GM12875 (cell line): ENCODE measurements at regions not wholly inside any gene's neighbourhood (a gene's known extent, or its start where the extent isn't known, plus 50 kb on each side); places are given as distances from the start of the nearest gene placed in this dataset.

Experiments
- H3K4me3 ChIP-seq: one replicate; pipeline ENCODE4 v1.5.1; 2011; ENCODE audit warnings: low read depth, low read length, control low read depth
- TF ChIP-seq, protein P1 (sequence below): IDR thresholded peaks from 2 replicates; pipeline ENCODE4 v1.5.1; 2011; ENCODE audit warnings: low read depth, mild to moderate bottlenecking, control low read depth, inconsistent platforms, low read length, moderate library complexity, borderline replicate concordance; ENCODE audit not compliant: insufficient read depth

DNA sequence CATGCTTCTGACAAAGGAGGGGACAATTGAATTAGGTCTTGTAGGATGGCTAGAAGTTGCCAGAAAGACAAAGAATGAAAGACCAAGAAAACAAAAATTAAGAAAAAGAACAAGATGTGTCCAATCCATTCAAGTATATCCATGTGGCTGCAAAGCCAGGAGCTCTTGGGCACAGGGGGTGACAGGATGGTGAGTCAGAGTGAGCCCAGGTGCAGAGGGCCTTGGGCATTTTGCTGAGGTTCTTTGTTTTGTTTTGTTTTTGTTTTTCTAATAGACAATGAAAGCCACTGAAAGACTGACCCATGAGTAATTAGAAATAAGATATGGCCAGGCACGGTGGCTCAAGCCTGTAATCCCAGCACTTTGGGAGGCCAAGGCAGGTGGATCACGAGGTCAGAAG is 104.6 kb upstream of the KLHL29 start:
- no peak overlapping the region for H3K4me3 ChIP-seq
- TF ChIP-seq, protein P1, sequence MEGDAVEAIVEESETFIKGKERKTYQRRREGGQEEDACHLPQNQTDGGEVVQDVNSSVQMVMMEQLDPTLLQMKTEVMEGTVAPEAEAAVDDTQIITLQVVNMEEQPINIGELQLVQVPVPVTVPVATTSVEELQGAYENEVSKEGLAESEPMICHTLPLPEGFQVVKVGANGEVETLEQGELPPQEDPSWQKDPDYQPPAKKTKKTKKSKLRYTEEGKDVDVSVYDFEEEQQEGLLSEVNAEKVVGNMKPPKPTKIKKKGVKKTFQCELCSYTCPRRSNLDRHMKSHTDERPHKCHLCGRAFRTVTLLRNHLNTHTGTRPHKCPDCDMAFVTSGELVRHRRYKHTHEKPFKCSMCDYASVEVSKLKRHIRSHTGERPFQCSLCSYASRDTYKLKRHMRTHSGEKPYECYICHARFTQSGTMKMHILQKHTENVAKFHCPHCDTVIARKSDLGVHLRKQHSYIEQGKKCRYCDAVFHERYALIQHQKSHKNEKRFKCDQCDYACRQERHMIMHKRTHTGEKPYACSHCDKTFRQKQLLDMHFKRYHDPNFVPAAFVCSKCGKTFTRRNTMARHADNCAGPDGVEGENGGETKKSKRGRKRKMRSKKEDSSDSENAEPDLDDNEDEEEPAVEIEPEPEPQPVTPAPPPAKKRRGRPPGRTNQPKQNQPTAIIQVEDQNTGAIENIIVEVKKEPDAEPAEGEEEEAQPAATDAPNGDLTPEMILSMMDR = no peak

DNA sequence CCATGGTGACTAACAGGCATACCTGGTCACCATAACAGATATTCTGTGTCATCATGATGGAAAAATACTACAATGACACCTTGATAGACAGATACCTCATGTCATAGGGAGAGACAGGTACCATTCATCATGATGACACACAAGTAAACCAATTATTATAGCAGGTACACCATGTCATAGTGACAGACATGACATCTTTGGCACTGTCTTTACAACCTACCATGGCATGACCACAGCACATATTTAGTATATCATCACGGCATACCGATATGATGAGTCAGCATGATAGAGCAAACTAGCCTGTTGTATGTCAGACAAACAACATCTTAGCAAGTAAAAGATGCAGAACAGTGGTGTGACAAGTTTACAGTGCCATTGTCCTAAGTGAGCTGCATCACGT is 101.3 kb upstream of the KLHL29 start:
- TF ChIP-seq, protein P1 = no peak
- no peak overlapping the region for H3K4me3 ChIP-seq

GRCh38 chr2:23285091-23285800 is 99.7 kb upstream of the KLHL29 start:
- no peak overlapping the region for H3K4me3 ChIP-seq

GRCh38 chr2:23286031-23286757 is 98.8 kb upstream of the KLHL29 start:
- no peak overlapping the region for H3K4me3 ChIP-seq
- TF ChIP-seq, protein P1 = no peak

More at GRCh38 chr2:23285091-23285800, 99.7 kb upstream of the KLHL29 start:
- TF ChIP-seq, protein P1 = no peak

DNA sequence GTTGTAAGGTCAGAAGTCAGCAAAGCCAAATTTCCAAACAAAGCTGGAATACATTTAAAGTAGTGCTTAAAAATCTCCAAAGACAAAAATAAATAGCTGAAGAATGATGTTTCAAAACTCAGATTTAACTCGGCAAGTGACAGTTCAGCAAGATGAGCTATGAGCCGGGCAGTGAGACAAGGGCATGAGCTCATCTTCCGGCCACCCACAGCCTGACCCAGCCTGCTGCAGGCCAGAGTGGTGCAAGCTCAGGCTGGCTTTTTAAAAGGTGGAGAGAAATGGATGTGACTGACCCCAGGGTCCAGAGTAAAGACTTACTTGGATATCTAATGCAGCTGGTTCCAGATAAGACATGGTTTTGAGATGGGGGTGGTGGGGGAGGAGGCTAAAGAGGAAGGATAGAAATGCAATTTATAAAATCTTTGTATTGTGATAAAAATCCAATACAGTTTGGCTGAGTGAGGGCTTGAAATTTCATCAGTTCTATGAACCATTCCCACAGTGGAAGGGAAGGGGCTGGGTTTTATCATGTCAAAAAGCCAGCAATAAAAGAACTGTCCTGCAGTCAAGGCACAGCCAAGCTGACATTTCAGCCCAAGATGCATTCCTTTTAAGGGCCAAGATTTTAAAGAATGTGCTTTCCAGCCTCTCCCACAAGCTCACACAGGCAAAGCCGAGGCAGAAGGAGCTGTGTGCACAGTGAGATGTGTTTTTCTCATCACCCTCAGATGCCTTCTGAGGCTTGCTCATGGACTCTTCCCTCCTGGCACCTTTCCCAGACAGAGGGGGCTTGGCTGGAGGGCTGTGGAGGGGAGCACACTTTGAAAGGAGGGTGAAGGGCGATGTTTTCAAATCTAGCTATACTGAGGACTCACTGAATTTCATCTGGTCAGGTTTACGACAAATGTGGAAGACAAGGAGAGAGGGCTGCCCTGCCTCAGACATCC is 97.9 kb upstream of the KLHL29 start:
- TF ChIP-seq, protein P1 = no peak

GRCh38 chr2:23289671-23290070 is 95.3 kb upstream of the KLHL29 start:
- TF ChIP-seq, protein P1 = no peak
- H3K4me3 ChIP-seq = no peak overlapping the region

More for the DNA sequence above, 97.9 kb upstream of the KLHL29 start:
- no peak overlapping the region for H3K4me3 ChIP-seq
